CD4-positive, alpha-beta T cell treated with Interleukin-6 for 4 hours (primary cell): ENCODE measurements at regions not wholly inside any gene's neighbourhood (a gene's known extent, or its start where the extent isn't known, plus 50 kb on each side); places are given as distances from the start of the nearest gene placed in this dataset.

Experiments
- DNase-seq: peaks from one replicate; pipeline ENCODE4 v3.0.0-alpha.2; 2020; ENCODE audit warnings: mixed read lengths

GRCh38 chr13:80235166-80235966 is 105.6 kb downstream of the SPRY2 start:
- no peak for DNase-seq

- no peak for DNase-seq
Measured at GRCh38 chr13:80227645-80228044, 113.3 kb downstream of the SPRY2 start.

- DNase-seq: no peak
Measured at GRCh38 chr13:80226645-80227044, 114.3 kb downstream of the SPRY2 start.

- DNase-seq: no peak
Measured at GRCh38 chr13:80224468-80224867, 116.5 kb downstream of the SPRY2 start.

- DNase-seq: no peak
Measured at GRCh38 chr13:80217614-80218456, 123.1 kb downstream of the SPRY2 start.

- DNase-seq: no peak
Measured at GRCh38 chr13:80215368-80215767, 125.6 kb downstream of the SPRY2 start.

GRCh38 chr13:80214521-80214991 is 126.4 kb downstream of the SPRY2 start:
- no peak for DNase-seq

- no peak for DNase-seq
Measured at GRCh38 chr13:80214050-80214449, 126.9 kb downstream of the SPRY2 start.

GRCh38 chr13:80213201-80213600 is 127.7 kb downstream of the SPRY2 start:
- DNase-seq: no peak

GRCh38 chr13:80211566-80211965 is 129.4 kb downstream of the SPRY2 start:
- no peak for DNase-seq

- DNase-seq: no peak
Measured at GRCh38 chr13:80204642-80205041, 136.3 kb downstream of the SPRY2 start.

- DNase-seq: no peak
Measured at GRCh38 chr13:80203496-80203895, 137.4 kb downstream of the SPRY2 start.

- DNase-seq: no peak
Measured at GRCh38 chr13:80201694-80202468, 139.0 kb downstream of the SPRY2 start.

- no peak for DNase-seq
Measured at GRCh38 chr13:80199585-80200292, 141.2 kb downstream of the SPRY2 start.

- DNase-seq: no peak
Measured at GRCh38 chr13:80199067-80199466, 141.9 kb downstream of the SPRY2 start.

GRCh38 chr13:80196756-80197155 is 144.2 kb downstream of the SPRY2 start:
- DNase-seq: no peak

- no peak for DNase-seq
Measured at GRCh38 chr13:80195649-80196048, 145.3 kb downstream of the SPRY2 start.

- DNase-seq: no peak
Measured at GRCh38 chr13:80189889-80190597, 150.9 kb downstream of the SPRY2 start.

- no peak for DNase-seq
Measured at GRCh38 chr13:80180740-80181355, 160.1 kb downstream of the SPRY2 start.

GRCh38 chr13:80177327-80177726 is 163.6 kb downstream of the SPRY2 start:
- no peak for DNase-seq

- DNase-seq: no peak
Measured at GRCh38 chr13:80173224-80173623, 167.7 kb downstream of the SPRY2 start.
